ENCODE measurements at regions not wholly inside any gene's neighbourhood (a gene's known extent, or its start where the extent isn't known, plus 50 kb on each side); places are given as distances from the start of the nearest gene placed in this dataset.

GRCh38 chr3:132790806-132791205 is 68.6 kb upstream of the NPHP3 start:
- H3K4me3 Mint-ChIP-seq (ENCODE audit: unreplicated experiment): no peak overlapping the region
- intact Hi-C loops (cut with micrococcal nuclease; ENCODE audit: unreplicated experiment): no loop called here
- CTCF ChIA-PET: no interaction called here

GRCh38 chr3:132789959-132790358 is 67.8 kb upstream of the NPHP3 start:
- TF ChIP-seq CTCF (IDR thresholded peaks at IDR 0.05; ENCODE audit: insufficient read depth in 1 of 2, low read depth in 1 of 2, low read length in 1 of 2, severe bottlenecking in 1 of 2, unreplicated experiment in 1 of 2): no peak
- Mint-ChIP-seq H3K27ac (ENCODE audit: unreplicated experiment) (no peak overlapping the region), H3K9me3 (ENCODE audit: unreplicated experiment) (no peaks in the 10 kb centered on the region), H3K4me1 (ENCODE audit: low read depth, unreplicated experiment) (no peaks in the 10 kb centered on the region), H3K36me3 (ENCODE audit: insufficient read depth, unreplicated experiment) (no peaks in the 10 kb centered on the region), H3K4me3 (ENCODE audit: unreplicated experiment) (no peak overlapping the region), H3K27me3 (ENCODE audit: insufficient read depth, unreplicated experiment) (peaks cover 21% of the 10 kb centered on the region)
- no TSS peak for BruUV-seq (replicated peaks)
- H3K27me3 ChIP-seq (replicated peaks; ENCODE audit: control insufficient read depth, insufficient read depth, low read length): peaks cover 2% of the 10 kb centered on the region; the same call in 1 of the 2 replicates
- H3K4me1 ChIP-seq: no peaks in the 10 kb centered on the region
- no peaks in the 10 kb centered on the region for H3K36me3 ChIP-seq (ENCODE audit: control insufficient read depth, insufficient read depth, low read length)
- no peak overlapping the region for H3K4me3 ChIP-seq (ENCODE audit: low read depth, low read length)
- ChIA-PET CTCF (no interaction called here), POLR2A (no interaction called here)
- no peaks in the 10 kb centered on the region for H3K9me3 ChIP-seq
- no peak for DNase-seq
- intact Hi-C loops (cut with micrococcal nuclease; ENCODE audit: unreplicated experiment): no loop called here

More at GRCh38 chr3:132790806-132791205, 68.6 kb upstream of the NPHP3 start:
- TF ChIP-seq CTCF (IDR thresholded peaks at IDR 0.05; ENCODE audit: insufficient read depth in 1 of 2, low read depth in 1 of 2, low read length in 1 of 2, severe bottlenecking in 1 of 2, unreplicated experiment in 1 of 2): no peak
- Histone ChIP-seq H3K36me3 (ENCODE audit: control insufficient read depth, insufficient read depth, low read length) (no peaks in the 10 kb centered on the region), H3K4me1 (no peaks in the 10 kb centered on the region), H3K27me3 (replicated peaks; ENCODE audit: control insufficient read depth, insufficient read depth, low read length) (peaks cover 2% of the 10 kb centered on the region; the same call in 1 of the 2 replicates), H3K4me3 (ENCODE audit: low read depth, low read length) (no peak overlapping the region), H3K9me3 (no peaks in the 10 kb centered on the region)
- no peak overlapping the region for H3K27ac Mint-ChIP-seq (ENCODE audit: unreplicated experiment)
- POLR2A ChIA-PET: no interaction called here
- no peak for DNase-seq
- no peaks in the 10 kb centered on the region for H3K36me3 Mint-ChIP-seq (ENCODE audit: insufficient read depth, unreplicated experiment)
- H3K9me3 Mint-ChIP-seq (ENCODE audit: unreplicated experiment): no peaks in the 10 kb centered on the region
- no TSS peak for BruUV-seq (replicated peaks)
- H3K27me3 Mint-ChIP-seq (ENCODE audit: insufficient read depth, unreplicated experiment): peaks cover 21% of the 10 kb centered on the region
- H3K4me1 Mint-ChIP-seq (ENCODE audit: low read depth, unreplicated experiment): no peaks in the 10 kb centered on the region

GRCh38 chr3:132788301-132788671 is 66.1 kb upstream of the NPHP3 start:
- H3K9me3 Mint-ChIP-seq (ENCODE audit: unreplicated experiment): no peaks in the 10 kb centered on the region
- no peaks in the 10 kb centered on the region for H3K4me1 Mint-ChIP-seq (ENCODE audit: low read depth, unreplicated experiment)
- DNase-seq: no peak
- ChIA-PET CTCF (no interaction called here), POLR2A (no interaction called here)
- Histone ChIP-seq H3K4me1 (no peaks in the 10 kb centered on the region), H3K27me3 (replicated peaks; ENCODE audit: control insufficient read depth, insufficient read depth, low read length) (peaks cover 2% of the 10 kb centered on the region; the same call in 1 of the 2 replicates), H3K4me3 (ENCODE audit: low read depth, low read length) (no peak overlapping the region), H3K9me3 (no peaks in the 10 kb centered on the region), H3K36me3 (ENCODE audit: control insufficient read depth, insufficient read depth, low read length) (no peaks in the 10 kb centered on the region)
- H3K27me3 Mint-ChIP-seq (ENCODE audit: insufficient read depth, unreplicated experiment): peaks cover 13% of the 10 kb centered on the region
- BruUV-seq (replicated peaks): no TSS peak
- H3K36me3 Mint-ChIP-seq (ENCODE audit: insufficient read depth, unreplicated experiment): no peaks in the 10 kb centered on the region
- TF ChIP-seq CTCF (IDR thresholded peaks at IDR 0.05; ENCODE audit: insufficient read depth in 1 of 2, low read depth in 1 of 2, low read length in 1 of 2, severe bottlenecking in 1 of 2, unreplicated experiment in 1 of 2): no peak
- H3K4me3 Mint-ChIP-seq (ENCODE audit: unreplicated experiment): no peak overlapping the region
- no peak overlapping the region for H3K27ac Mint-ChIP-seq (ENCODE audit: unreplicated experiment)
- intact Hi-C loops (cut with micrococcal nuclease; ENCODE audit: unreplicated experiment): no loop called here

All from Caco-2 (cell line).